IPS-18c (cell line): ENCODE measurements at regions not wholly inside any gene's neighbourhood (a gene's known extent, or its start where the extent isn't known, plus 50 kb on each side); places are given as distances from the start of the nearest gene placed in this dataset.
"Not testable (repeated sequence)": the region's sequence is repeated elsewhere in the genome, so short reads cannot be mapped to it uniquely, and the experiment has no call there.

Experiments used
- H3K4me3 ChIP-seq: 2 replicates; pipeline ENCODE4 v1.7.0; 2013; ENCODE audit warnings: low read depth, mild to moderate bottlenecking, low read length, moderate library complexity; ENCODE audit not compliant: insufficient read depth
- H3K9me3 ChIP-seq: one replicate; pipeline ENCODE4 v1.6.1; 2013; ENCODE audit warnings: mild to moderate bottlenecking, low read length, moderate library complexity; ENCODE audit not compliant: control insufficient read depth, insufficient read depth

GRCh38 chr10:28733245-28733644 lies 55.9 kb downstream of the BAMBI start:
- Histone ChIP-seq H3K4me3 (no peak overlapping the region), H3K9me3 (no peaks in the 10 kb centered on the region)

- Histone ChIP-seq H3K4me3 (no peak overlapping the region), H3K9me3 (no peaks in the 10 kb centered on the region)
Observed at GRCh38 chr10:28733647-28734046, 56.3 kb downstream of the BAMBI start.

- Histone ChIP-seq H3K4me3 (no peak overlapping the region), H3K9me3 (no peaks in the 10 kb centered on the region)
Observed at GRCh38 chr10:28734938-28735759, 57.8 kb downstream of the BAMBI start.

GRCh38 chr10:28737096-28737495 lies 59.8 kb downstream of the BAMBI start:
- Histone ChIP-seq H3K9me3 (no peaks in the 10 kb centered on the region), H3K4me3 (no peak overlapping the region)

- Histone ChIP-seq H3K4me3 (no peak overlapping the region), H3K9me3 (no peaks in the 10 kb centered on the region)
Observed at GRCh38 chr10:28738200-28738599, 60.9 kb downstream of the BAMBI start.

- H3K9me3 ChIP-seq = no peaks in the 10 kb centered on the region
- H3K4me3 ChIP-seq = no peak overlapping the region
Observed at GRCh38 chr10:28743576-28743975, 66.3 kb downstream of the BAMBI start.

- Histone ChIP-seq H3K9me3 (no peaks in the 10 kb centered on the region), H3K4me3 (no peak overlapping the region)
Observed at GRCh38 chr10:28744069-28744768, 66.9 kb downstream of the BAMBI start.

- H3K4me3 ChIP-seq = no peak overlapping the region
Observed at GRCh38 chr10:28754930-28755718, 77.8 kb downstream of the BAMBI start.

GRCh38 chr10:28761084-28761846 lies 83.9 kb downstream of the BAMBI start:
- no peaks in the 10 kb centered on the region for H3K9me3 ChIP-seq
- no peak overlapping the region for H3K4me3 ChIP-seq

More at GRCh38 chr10:28754930-28755718, 77.8 kb downstream of the BAMBI start:
- H3K9me3 ChIP-seq = no peaks in the 10 kb centered on the region

- no peak overlapping the region for H3K4me3 ChIP-seq
- no peaks in the 10 kb centered on the region for H3K9me3 ChIP-seq
Observed at GRCh38 chr10:28763471-28764170, 86.3 kb downstream of the BAMBI start.

GRCh38 chr10:28765641-28766040 lies 88.3 kb downstream of the BAMBI start:
- no peak overlapping the region for H3K4me3 ChIP-seq
- no peaks in the 10 kb centered on the region for H3K9me3 ChIP-seq

GRCh38 chr10:28768227-28768626 lies 90.9 kb downstream of the BAMBI start:
- no peaks in the 10 kb centered on the region for H3K9me3 ChIP-seq
- no peak overlapping the region for H3K4me3 ChIP-seq

GRCh38 chr10:28769091-28769604 lies 91.8 kb downstream of the BAMBI start:
- Histone ChIP-seq H3K4me3 (no peak overlapping the region), H3K9me3 (no peaks in the 10 kb centered on the region)

- H3K4me3 ChIP-seq, H3K9me3 ChIP-seq: not testable (repeated sequence)
Observed at GRCh38 chr10:28771580-28772090, 94.3 kb downstream of the BAMBI start.

GRCh38 chr10:28774051-28774995 lies 97.0 kb downstream of the BAMBI start:
- Histone ChIP-seq H3K9me3 (no peaks in the 10 kb centered on the region), H3K4me3 (no peak overlapping the region)
